Stimulated activated CD4-positive, alpha-beta T cell treated with anti-CD3 and anti-CD28 coated beads, Interleukin-15, amount 100 ng/mL, for 1 hour (primary cell): ENCODE measurements at regions not wholly inside any gene's neighbourhood (a gene's known extent, or its start where the extent isn't known, plus 50 kb on each side); places are given as distances from the start of the nearest gene placed in this dataset.

Source experiments
- DNase-seq, 2 donors: peaks; one replicate each; pipeline ENCODE4 v3.0.0-alpha.2; 2020; ENCODE audit warnings: low read depth in 1 of 2, low spot score in 1 of 2

GRCh38 chr10:4213441-4213840 is 428.4 kb upstream of the KLF6 start:
- no peak for DNase-seq

GRCh38 chr10:4212111-4212630 is 427.2 kb upstream of the KLF6 start:
- no peak for DNase-seq

- no peak for DNase-seq
Observed at GRCh38 chr10:4208499-4208898, 423.5 kb upstream of the KLF6 start.

GRCh38 chr10:4205113-4205512 is 420.1 kb upstream of the KLF6 start:
- no peak for DNase-seq

GRCh38 chr10:4202938-4203337 is 417.9 kb upstream of the KLF6 start:
- DNase-seq: no peak

- DNase-seq: no peak
Observed at GRCh38 chr10:4201866-4202825, 417.1 kb upstream of the KLF6 start.

GRCh38 chr10:4199196-4199595 is 414.2 kb upstream of the KLF6 start:
- DNase-seq: no peak

GRCh38 chr10:4198216-4198615 is 413.2 kb upstream of the KLF6 start:
- no peak for DNase-seq

- no peak for DNase-seq
Observed at GRCh38 chr10:4197676-4198075, 412.7 kb upstream of the KLF6 start.

- DNase-seq: no peak
Observed at GRCh38 chr10:4196771-4197390, 411.9 kb upstream of the KLF6 start.

- DNase-seq: no peak
Observed at GRCh38 chr10:4196183-4196582, 411.2 kb upstream of the KLF6 start.

GRCh38 chr10:4195213-4195612 is 410.2 kb upstream of the KLF6 start:
- DNase-seq: no peak

- DNase-seq: no peak
Observed at GRCh38 chr10:4194231-4194630, 409.2 kb upstream of the KLF6 start.

- no peak for DNase-seq
Observed at GRCh38 chr10:4191894-4192293, 406.9 kb upstream of the KLF6 start.

- DNase-seq: no peak
Observed at GRCh38 chr10:4191354-4191753, 406.3 kb upstream of the KLF6 start.

GRCh38 chr10:4190876-4191275 is 405.9 kb upstream of the KLF6 start:
- DNase-seq: no peak

GRCh38 chr10:4189281-4189680 is 404.3 kb upstream of the KLF6 start:
- no peak for DNase-seq

GRCh38 chr10:4188406-4188805 is 403.4 kb upstream of the KLF6 start:
- no peak for DNase-seq

- no peak for DNase-seq
Observed at GRCh38 chr10:4186849-4187540, 402.0 kb upstream of the KLF6 start.

- no peak for DNase-seq
Observed at GRCh38 chr10:4183761-4184261, 398.8 kb upstream of the KLF6 start.

- no peak for DNase-seq
Observed at GRCh38 chr10:4181621-4182049, 396.6 kb upstream of the KLF6 start.
